D341Med (cell line): ENCODE measurements at regions not wholly inside any gene's neighbourhood (a gene's known extent, or its start where the extent isn't known, plus 50 kb on each side); places are given as distances from the start of the nearest gene placed in this dataset.

Experiments used
- DNase-seq: peaks from one replicate; pipeline ENCODE4 v3.0.0; 2012; ENCODE audit warnings: low spot score

DNA sequence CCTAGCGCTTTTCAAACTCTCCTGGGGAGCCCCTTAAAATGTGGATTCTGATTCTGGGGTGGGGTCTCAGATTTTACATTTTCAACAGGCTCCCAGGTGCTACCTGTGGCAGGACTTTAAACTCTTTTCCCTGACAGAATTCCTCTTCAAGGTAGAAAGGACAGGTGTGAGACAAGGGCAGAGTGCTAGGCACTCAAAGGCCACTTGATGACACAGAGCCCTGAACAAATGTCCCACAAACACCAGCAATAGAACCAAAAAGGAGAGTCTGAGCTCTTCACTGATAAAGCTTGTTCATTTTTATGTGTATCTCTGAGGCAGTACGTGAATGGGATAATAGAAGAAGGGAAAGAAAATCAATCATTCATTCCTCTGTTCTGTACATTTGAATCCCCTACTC is 77.7 kb upstream of the PELI1 start:
- no peak for DNase-seq

DNA sequence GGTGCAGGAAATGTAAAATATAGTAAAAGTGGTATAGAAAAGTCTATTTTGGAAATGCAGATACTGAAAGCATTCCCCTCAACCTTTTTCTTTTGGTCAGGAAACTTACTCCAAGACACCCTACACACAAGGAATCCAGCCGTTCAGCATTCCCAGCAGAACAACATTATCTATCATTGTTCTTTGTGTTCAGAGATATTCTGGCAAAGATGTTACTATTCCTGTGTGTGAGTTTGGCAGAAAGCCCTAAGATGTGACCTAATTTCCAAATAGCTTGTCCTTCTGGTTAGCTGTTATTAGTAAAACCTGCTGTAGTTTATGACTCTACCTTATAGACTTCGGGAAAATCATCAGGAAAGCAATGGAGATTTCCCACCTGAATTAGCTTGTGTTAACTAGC is 78.1 kb upstream of the PELI1 start:
- no peak for DNase-seq

DNA sequence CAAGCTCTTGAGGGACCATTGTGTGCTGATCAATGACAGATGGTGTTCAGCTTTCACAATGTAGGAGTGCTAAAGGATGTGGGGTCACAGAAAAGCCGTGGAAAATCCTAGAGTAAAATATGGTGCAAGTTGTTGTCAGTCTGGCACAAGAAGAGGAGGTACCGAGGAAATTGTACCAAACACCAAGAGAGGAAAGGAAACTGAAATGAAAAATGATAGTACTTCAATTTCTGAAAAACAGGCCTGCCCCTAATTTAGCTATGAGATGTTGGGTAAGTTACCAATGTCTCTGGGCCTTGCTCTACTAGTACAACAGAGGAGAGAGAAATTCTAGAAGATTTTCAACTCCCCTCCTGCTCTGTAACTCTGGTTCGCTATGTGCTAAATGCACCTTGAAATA is 78.8 kb upstream of the PELI1 start:
- no peak for DNase-seq

DNA sequence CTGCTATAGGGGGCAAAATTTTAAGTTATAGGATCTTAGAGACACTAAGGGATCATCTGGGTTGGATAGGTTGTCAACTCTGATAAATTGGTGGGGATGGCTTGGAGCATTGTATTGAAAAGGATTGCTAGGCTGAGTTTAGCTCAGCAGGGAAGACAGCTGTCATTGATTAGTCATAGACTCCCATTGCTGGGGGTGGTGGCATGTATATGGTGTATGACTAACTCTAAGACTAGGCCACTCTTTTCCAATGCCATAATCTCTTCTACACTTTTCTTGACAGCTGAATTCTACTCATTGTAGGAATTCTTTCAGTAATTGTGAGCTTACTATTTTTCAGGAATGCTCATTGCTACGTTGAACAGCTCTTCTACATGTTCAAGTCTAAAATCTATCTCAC is 81.3 kb upstream of the PELI1 start:
- no peak for DNase-seq

DNA sequence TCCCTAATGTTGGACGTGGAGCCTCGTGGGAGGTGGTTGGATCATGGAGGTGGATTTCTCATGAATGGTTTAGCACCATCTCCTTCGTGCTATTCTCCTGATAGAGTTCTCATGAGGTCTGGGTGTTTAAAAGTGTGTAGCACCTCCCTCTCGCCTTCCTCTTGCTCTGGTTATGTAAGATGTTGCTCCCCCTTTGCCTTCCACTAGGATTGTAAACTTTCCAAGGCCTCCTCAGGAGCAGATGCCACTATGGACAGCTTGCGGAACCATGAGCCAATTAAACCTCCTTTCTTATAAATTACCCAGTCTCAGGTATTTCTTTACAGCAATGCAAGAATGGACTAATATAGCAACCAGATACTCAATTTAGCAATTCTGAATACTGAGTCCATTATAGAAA is 82.4 kb upstream of the PELI1 start:
- DNase-seq, result no peak

DNA sequence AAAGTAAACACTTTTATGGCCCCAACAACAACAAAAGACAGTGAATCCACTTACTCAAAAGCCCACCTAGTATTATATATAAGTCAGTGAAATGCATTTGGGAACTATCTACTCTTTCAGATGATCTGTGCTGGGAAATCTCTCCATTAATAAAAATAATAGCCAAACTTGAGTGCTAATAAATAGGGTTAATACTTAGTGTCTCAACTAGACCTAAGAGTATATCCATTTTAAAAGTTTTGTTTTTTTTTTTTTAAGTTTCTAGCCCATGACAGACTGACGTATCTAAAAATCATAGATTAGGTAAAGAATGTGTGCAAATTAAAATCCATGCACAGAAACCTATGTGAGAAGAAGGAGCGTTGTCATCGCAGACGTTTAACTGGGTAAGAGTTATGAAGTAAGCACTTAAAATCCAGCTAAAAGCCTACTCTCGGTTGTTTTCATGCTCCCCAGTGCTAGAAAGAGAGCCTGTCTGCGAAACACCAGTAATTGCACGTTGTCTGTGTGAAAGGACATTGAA is 83.4 kb upstream of the PELI1 start:
- no peak for DNase-seq

DNA sequence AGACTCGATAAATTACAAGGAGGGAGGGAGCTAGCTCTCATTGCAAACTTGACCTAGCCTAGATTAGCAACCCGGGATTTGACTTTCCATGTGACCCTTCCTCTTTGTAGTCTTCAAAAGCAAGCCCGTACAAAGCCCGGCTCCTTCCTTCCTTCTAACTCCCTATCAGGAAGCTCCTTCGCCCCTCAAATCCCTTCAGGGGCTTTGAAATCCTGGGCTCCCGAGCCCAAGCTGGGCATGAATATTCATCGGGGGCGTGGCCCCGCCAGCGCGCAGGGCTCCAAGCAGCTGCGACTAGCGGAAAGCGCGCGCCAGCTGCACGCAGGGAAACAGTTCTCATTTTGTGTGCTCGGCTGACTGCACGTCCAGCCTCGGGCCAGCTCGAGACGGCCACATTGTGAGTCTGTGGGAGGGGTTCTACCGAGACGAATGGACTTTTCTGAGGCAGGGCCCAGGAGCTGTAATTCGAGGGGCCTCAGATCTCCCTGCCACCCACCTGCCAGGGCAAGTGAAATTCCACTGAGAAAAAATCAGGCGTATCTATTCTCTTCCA is 84.0 kb upstream of the PELI1 start:
- DNase-seq, result peak; percentile 90

- no peak for DNase-seq
Observed at GRCh38 chr2:64228918-64229317, 84.7 kb upstream of the PELI1 start.

DNA sequence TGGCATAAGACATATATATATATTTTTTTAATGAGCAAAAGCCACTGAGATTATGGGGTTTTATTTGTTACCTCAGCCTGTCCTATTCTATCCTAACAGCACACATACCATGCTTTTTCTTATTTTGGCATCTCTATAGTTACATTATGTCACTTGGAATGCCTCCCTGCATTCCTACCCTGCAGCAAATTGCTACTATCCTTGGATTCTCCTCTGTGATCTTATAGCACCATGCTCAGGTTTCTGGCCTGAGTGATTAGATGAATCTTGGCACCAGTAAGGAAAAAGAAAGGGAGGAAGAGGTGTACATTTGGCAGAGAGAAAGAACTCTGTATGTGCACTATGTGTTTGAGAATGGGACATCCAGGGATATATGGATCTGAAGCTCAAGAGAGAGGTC is 86.3 kb upstream of the PELI1 start:
- DNase-seq, result no peak

DNA sequence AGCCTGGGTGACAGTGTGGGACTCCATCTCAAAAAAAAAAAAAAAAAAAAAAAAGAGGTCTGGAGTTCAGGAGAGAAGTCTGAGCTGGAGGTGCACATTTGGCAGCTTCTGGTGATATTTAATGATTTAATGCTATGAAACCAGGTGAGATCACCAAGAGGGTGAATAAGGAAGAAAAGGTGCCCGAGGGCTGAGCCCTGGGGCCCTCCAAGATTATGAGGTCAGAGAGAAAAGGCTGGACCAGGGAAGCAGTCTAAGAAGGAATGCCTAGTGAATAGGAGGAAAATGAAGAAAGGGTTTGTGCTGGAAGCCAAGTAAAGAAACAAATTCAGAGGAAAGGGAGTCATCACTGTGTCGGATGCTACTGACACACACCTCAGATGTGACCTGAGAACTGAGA is 88.0 kb upstream of the PELI1 start:
- no peak for DNase-seq

DNA sequence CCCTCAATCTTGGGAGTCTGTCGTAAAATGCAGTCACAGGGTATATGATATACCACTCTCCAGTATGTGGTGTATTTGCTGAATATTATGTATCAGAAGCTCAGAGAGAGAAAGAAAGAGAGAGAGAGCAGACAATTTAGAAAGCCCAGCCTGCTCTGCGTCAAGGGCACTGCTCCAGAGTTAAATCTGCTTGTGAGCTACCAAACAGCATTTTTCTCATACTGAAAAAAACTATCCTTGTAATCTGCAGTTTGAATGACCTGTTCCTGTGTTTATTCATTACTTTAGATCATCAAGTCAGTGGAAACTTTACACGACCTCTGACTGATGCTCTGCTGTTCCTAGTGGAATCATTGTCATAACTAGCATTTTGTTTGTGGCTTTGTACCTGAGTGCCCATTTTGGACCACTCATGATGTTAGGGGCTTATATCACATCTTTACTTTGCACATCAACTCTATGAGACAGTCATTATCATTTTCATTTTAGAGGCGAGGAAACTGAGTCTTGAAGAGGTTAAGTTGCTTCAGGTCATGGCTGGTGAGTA is 89.2 kb upstream of the PELI1 start:
- no peak for DNase-seq

- DNase-seq, result no peak
Observed at GRCh38 chr2:64234150-64234549, 89.9 kb upstream of the PELI1 start.

- DNase-seq, result no peak
Observed at GRCh38 chr2:64234785-64235184, 90.6 kb upstream of the PELI1 start.

- no peak for DNase-seq
Observed at GRCh38 chr2:64237266-64237665, 93.0 kb upstream of the PELI1 start.

GRCh38 chr2:64238799-64239198 is 94.6 kb upstream of the PELI1 start:
- DNase-seq, result no peak

DNA sequence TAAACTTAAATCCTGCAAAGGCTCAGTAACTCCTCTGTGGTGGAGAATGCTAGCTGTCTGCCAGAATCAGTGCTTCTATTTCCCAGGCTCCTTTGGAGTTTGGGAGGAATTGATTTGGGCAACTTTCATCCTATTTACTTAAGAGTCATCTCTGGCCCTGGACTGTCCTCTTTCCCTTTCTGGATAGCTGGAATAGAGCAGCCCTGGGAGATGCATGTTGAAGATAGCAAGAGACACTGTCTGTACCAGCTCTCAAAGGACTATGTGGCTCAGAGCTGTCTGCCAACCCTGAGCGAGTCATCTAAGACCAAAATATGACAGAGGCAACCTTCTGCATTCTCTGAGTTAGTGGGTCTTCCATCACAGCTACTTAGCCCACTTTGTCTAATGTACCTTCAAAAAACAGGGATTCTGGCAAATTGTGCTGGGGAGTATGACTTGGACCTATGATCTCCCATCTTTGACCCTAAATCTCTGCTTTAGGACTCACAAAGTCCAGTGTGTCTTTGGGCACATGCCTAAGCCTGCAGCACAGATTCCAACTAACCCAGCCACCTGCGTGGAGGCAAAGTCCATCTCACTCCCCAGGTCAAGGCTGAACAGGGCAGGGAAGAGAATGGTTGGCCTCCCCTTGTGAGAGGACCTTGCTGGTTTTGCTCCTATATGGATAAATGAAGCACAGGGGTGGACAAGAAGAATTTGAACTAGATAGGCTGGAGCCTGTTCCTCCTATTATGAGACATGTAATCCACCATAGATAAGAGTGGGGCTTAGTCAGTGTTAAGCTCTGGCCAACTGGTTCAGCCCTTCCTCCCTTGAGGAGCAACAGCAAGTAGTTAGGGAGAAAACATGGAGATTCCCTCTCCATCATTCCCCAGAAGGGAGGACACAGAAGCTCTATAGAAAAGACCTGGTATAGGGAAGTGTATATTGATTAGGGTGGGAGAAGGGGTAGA is 99.1 kb upstream of the PELI1 start:
- no peak for DNase-seq

GRCh38 chr2:64244037-64244416 is 99.8 kb upstream of the PELI1 start:
- DNase-seq, result no peak

DNA sequence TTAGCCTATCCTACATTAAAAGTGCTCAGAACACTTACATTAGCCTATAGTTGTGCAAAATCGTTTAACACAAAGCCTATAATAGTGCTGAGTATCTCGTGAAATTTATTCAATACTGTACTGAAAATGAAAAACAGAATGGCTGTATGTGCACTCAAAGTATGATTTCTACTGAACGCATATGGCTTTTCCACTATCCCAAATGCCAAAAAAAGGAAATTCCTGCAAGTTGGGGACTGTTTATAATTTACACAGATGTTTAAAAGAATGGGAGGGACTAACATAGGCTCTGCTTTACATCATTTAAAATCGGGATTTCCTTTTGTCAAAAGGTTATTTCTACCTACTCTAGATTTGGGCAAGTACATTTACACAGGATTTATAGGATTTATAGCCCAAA is 101.4 kb upstream of the PELI1 start:
- no peak for DNase-seq

- DNase-seq, result no peak
Observed at GRCh38 chr2:64246962-64247361, 102.7 kb upstream of the PELI1 start.

- no peak for DNase-seq
Observed at GRCh38 chr2:64249426-64249825, 105.2 kb upstream of the PELI1 start.

GRCh38 chr2:64250063-64250462 is 105.8 kb upstream of the PELI1 start:
- no peak for DNase-seq

- no peak for DNase-seq
Observed at GRCh38 chr2:64250751-64251423, 106.7 kb upstream of the PELI1 start.
